Thyroid gland (tissue), 4 donors: ENCODE measurements at regions not wholly inside any gene's neighbourhood (a gene's known extent, or its start where the extent isn't known, plus 50 kb on each side); places are given as distances from the start of the nearest gene placed in this dataset.

ENCODE experiments used
- DNase-seq, 2 donors: peaks; one replicate each; pipeline ENCODE4 v3.0.0-alpha.2; 2019
- H3K27ac ChIP-seq, 3 donors: fragments of 200-600 bp; sonication (generic); 1 replicate in 2 of 3; 2 replicates in 1 of 3; pipeline ENCODE4 v1.5.1; 2016 to 2019; ENCODE audit warnings: mild to moderate bottlenecking in 1 of 3, moderate library complexity in 1 of 3
- H3K27me3 ChIP-seq: fragments of 200-600 bp; sonication (generic); one replicate; pipeline ENCODE4 v1.5.1; 2019
- H3K36me3 ChIP-seq, 2 donors: fragments of 200-600 bp; sonication (generic); one replicate each; pipeline ENCODE4 v1.5.1; 2016 to 2019
- H3K4me1 ChIP-seq, 2 donors: fragments of 200-600 bp; sonication (generic); one replicate each; pipeline ENCODE4 v1.5.1; 2017 to 2019
- H3K4me3 ChIP-seq, 3 donors: fragments of 200-600 bp; sonication (generic); replicated peaks in 1 of 3; 1 replicate in 2 of 3; 2 replicates in 1 of 3; pipeline ENCODE4 v1.5.1; 2016; ENCODE audit warnings: mild to moderate bottlenecking in 1 of 3
- H3K9me3 ChIP-seq: fragments of 200-600 bp; sonication (generic); one replicate; pipeline ENCODE4 v1.5.1; 2017
- POLR2A ChIP-seq, 2 donors: fragments of 450-650 bp; IDR thresholded peaks; one replicate each; pipeline ENCODE4 v1.6.1; 2017; ENCODE audit warnings: antibody characterized with exemption in 2 of 2, mild to moderate bottlenecking in 2 of 2, moderate library complexity in 1 of 2
- WGBS, 2 donors: methylation state at CpG; one replicate each; pipeline ENCODE4 v1.1.5; 2017; 5-methylcytosine and 5-hydroxymethylcytosine counted together
- intact Hi-C: fragments of 100-400 bp; cut with DNase I; formaldehyde crosslinking; loops from one replicate; pipeline ENCODE4 v1.15.1; 2023
- TF ChIP-seq, protein P1 (sequence below), 6 experiments: fragments of 200-600 bp in 3 of 6; fragments of 450-650 bp in 3 of 6; sonication (generic) in 3 of 6; IDR thresholded peaks; one replicate each; pipeline ENCODE4 v1.5.1; 2016 to 2019; ENCODE audit warnings: antibody characterized with exemption in 6 of 6, mild to moderate bottlenecking in 2 of 6, inconsistent platforms in 1 of 6, moderate library complexity in 1 of 6

DNA sequence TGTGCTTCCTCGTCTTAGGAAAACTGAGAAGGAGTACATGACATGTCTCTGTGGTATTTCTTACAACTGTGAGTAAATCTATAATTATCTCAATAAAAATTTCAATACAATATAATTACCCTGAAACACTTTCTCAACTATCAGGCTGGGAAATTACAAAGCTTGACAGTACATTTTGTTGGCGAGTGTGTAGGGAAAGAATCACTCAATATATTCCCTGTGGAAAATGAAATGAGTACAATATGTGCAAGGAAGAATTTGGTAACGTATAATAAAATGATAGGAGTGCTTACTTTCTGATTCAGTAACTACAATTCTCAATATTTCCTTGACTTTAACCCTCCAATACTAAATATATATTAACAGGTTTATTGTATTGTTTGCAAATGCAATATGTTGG, 818.2 kb upstream of the CADM2 start:
- Histone ChIP-seq H3K36me3 (no peaks in the 10 kb centered on the region), H3K4me1 (no peaks in the 10 kb centered on the region), H3K4me3 (no peak overlapping the region), H3K27me3 (no peaks in the 10 kb centered on the region), H3K27ac (no peak overlapping the region), H3K9me3 (no peaks in the 10 kb centered on the region)
- WGBS, 2 donors, result 66 to 71% methylated on average over 3 of the region's 3 CpGs
- TF ChIP-seq, protein P1, sequence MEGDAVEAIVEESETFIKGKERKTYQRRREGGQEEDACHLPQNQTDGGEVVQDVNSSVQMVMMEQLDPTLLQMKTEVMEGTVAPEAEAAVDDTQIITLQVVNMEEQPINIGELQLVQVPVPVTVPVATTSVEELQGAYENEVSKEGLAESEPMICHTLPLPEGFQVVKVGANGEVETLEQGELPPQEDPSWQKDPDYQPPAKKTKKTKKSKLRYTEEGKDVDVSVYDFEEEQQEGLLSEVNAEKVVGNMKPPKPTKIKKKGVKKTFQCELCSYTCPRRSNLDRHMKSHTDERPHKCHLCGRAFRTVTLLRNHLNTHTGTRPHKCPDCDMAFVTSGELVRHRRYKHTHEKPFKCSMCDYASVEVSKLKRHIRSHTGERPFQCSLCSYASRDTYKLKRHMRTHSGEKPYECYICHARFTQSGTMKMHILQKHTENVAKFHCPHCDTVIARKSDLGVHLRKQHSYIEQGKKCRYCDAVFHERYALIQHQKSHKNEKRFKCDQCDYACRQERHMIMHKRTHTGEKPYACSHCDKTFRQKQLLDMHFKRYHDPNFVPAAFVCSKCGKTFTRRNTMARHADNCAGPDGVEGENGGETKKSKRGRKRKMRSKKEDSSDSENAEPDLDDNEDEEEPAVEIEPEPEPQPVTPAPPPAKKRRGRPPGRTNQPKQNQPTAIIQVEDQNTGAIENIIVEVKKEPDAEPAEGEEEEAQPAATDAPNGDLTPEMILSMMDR (IDR thresholded peaks at IDR 0.05), result no peak
- no peak for TF ChIP-seq POLR2A (IDR thresholded peaks at IDR 0.05)
- DNase-seq, result no peak
- intact Hi-C loops, result no loop called here

DNA sequence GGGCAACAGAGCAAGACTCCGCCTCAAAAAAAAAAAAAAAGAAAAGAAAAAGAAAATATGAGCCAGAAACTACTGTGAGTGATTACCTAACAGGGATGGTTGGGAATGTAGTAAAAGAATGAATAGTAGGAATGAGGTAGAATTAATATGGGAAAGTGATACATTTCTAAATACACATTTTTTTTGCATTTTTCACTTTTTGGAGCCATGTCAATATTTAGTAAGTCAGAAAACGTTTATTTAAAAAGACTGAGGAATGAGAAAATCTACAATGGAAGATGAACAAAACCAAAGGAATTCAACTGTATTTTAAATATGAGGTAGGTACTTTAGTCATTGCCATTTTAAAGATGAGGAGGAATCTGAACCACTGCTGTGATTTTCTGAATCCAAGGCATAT, 817.2 kb upstream of the CADM2 start:
- no peak for TF ChIP-seq POLR2A (IDR thresholded peaks at IDR 0.05)
- TF ChIP-seq, protein P1 (IDR thresholded peaks at IDR 0.05), result no peak
- intact Hi-C loops, result no loop called here
- WGBS, 2 donors, result 71 to 78% methylated on average over 2 of the region's 2 CpGs
- Histone ChIP-seq H3K36me3 (no peaks in the 10 kb centered on the region), H3K27me3 (no peaks in the 10 kb centered on the region), H3K4me3 (no peak overlapping the region), H3K27ac (no peak overlapping the region), H3K4me1 (no peaks in the 10 kb centered on the region), H3K9me3 (no peaks in the 10 kb centered on the region)
- DNase-seq, result no peak

DNA sequence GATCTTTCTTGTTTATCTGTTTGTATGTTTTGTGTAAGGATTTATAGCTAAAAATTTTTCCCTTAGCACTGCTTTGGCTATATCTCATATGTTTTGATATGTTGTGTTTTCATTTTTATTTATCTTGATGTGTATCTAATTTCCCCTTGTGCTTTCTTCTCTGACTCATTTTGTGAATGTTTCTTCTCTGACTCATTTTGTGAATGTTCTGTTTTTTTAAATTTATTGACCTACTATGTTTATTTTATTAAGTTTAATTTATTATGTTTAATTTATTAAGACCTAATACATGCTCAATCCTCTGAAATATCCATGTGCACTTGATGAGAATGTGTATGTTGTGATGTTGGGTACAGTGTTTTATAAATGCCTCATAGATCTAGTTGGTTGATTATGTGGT, 793.5 kb upstream of the CADM2 start:
- no peak for DNase-seq
- H3K4me3 ChIP-seq, result no peak overlapping the region
- H3K9me3 ChIP-seq, result no peaks in the 10 kb centered on the region
- no peaks in the 10 kb centered on the region for H3K27me3 ChIP-seq
- H3K27ac ChIP-seq, result no peak overlapping the region
- intact Hi-C loops, result no loop called here
- H3K4me1 ChIP-seq, result no peaks in the 10 kb centered on the region
- TF ChIP-seq, protein P1 (IDR thresholded peaks at IDR 0.05), result no peak
- TF ChIP-seq POLR2A (IDR thresholded peaks at IDR 0.05), result no peak
- H3K36me3 ChIP-seq, result no peaks in the 10 kb centered on the region

DNA sequence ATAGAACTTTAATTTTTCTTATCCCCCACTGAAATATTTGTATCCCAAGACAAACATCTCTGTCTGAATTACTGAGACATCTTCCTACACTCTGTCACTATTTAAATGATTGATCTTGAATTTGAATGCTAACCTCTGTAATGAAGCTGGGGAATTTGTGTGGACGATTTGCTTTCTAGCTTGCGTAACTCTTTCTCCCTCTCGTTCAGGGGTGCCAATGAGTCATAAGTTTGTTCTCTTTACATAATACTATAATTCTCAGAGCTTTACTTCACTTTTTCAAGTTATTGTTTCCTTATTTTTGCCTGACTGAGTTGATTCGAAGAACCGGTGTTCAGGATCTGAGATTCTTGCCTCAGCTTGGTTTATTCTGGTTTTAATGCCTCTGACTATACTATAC, 783.3 kb upstream of the CADM2 start:
- TF ChIP-seq, protein P1 (IDR thresholded peaks at IDR 0.05), result no peak
- no peak for TF ChIP-seq POLR2A (IDR thresholded peaks at IDR 0.05)
- 85 to 88% methylated on average over 5 of the region's 5 CpGs for WGBS, 2 donors
- H3K4me3 ChIP-seq, result no peak overlapping the region
- no peaks in the 10 kb centered on the region for H3K4me1 ChIP-seq
- no peak for DNase-seq
- H3K36me3 ChIP-seq, result no peaks in the 10 kb centered on the region
- intact Hi-C loops, result no loop called here
- H3K9me3 ChIP-seq, result no peaks in the 10 kb centered on the region
- H3K27me3 ChIP-seq, result no peaks in the 10 kb centered on the region
- H3K27ac ChIP-seq, result no peak overlapping the region

DNA sequence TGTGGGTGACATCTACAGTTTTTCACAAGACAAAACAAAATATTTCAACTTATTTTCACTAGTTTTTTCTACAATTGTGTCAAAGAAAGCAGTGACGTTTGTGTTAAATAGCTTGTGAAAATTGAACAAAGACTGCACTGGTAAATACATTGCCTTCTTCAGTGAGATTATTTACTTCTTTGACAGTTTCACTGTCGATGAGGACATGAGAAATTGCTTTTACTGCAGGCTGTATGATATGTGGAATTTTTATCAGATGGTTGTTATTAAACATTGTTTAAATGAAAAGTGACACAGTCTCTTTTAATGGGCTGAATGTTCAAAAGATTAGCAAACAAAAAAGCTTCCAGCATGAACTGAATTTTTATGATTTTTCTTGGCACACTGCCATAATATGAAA, 773.9 kb upstream of the CADM2 start:
- 62 to 64% methylated on average over 2 of the region's 2 CpGs for WGBS, 2 donors
- Histone ChIP-seq H3K4me1 (no peaks in the 10 kb centered on the region), H3K27me3 (no peaks in the 10 kb centered on the region), H3K36me3 (no peaks in the 10 kb centered on the region), H3K9me3 (no peaks in the 10 kb centered on the region), H3K27ac (no peak overlapping the region), H3K4me3 (no peak overlapping the region)
- TF ChIP-seq POLR2A (IDR thresholded peaks at IDR 0.05), result no peak
- TF ChIP-seq, protein P1 (IDR thresholded peaks at IDR 0.05), result no peak
- intact Hi-C loops, result no loop called here
- DNase-seq, result no peak
